C4-2B (cell line): ENCODE measurements at regions not wholly inside any gene's neighbourhood (a gene's known extent, or its start where the extent isn't known, plus 50 kb on each side); places are given as distances from the start of the nearest gene placed in this dataset.

Experiments used
- CTCF ChIP-seq: fragments of 450-650 bp; conservative IDR thresholded peaks from 2 replicates; pipeline ENCODE4 v1.5.1; 2017; ENCODE audit warnings: mild to moderate bottlenecking
- ZFX ChIP-seq: fragments of 450-650 bp; IDR thresholded peaks from 2 replicates; pipeline ENCODE4 v1.6.1; 2017

DNA sequence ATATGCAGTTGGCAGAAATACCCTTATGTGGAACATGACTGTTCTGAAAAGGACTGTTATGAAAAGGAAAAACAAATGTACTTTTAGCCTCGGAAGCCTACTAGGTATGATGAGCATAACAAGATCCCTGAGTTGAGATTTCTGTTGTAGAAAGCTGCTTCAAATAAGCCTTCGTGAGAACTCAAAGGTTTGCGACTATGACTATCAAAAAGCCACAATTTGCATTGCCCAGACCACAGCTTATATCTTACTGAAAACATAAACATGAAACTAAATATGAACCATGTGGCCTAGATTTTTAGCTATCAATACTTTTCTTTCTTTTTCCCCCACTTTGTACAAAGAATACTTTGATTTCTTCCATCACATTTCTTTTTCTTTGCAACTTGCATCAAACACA lies 398.2 kb upstream of the LCORL start:
- TF ChIP-seq CTCF (no peak), ZFX (no peak)
